Astrocyte (in vitro differentiated cells and primary cell): ENCODE measurements at regions not wholly inside any gene's neighbourhood (a gene's known extent, or its start where the extent isn't known, plus 50 kb on each side); places are given as distances from the start of the nearest gene placed in this dataset.

Experiments used
- EZH2 ChIP-seq: IDR thresholded peaks from 2 replicates; pipeline ENCODE4 v1.6.1; 2012; ENCODE audit warnings: mild to moderate bottlenecking, low read length, inconsistent platforms; ENCODE audit not compliant: insufficient read depth
- TF ChIP-seq, protein P1 (sequence below): IDR thresholded peaks from 2 replicates; pipeline ENCODE4 v1.5.1; 2011; ENCODE audit warnings: low read depth, mild to moderate bottlenecking, inconsistent platforms, low read length, moderate library complexity; ENCODE audit not compliant: insufficient read depth

DNA sequence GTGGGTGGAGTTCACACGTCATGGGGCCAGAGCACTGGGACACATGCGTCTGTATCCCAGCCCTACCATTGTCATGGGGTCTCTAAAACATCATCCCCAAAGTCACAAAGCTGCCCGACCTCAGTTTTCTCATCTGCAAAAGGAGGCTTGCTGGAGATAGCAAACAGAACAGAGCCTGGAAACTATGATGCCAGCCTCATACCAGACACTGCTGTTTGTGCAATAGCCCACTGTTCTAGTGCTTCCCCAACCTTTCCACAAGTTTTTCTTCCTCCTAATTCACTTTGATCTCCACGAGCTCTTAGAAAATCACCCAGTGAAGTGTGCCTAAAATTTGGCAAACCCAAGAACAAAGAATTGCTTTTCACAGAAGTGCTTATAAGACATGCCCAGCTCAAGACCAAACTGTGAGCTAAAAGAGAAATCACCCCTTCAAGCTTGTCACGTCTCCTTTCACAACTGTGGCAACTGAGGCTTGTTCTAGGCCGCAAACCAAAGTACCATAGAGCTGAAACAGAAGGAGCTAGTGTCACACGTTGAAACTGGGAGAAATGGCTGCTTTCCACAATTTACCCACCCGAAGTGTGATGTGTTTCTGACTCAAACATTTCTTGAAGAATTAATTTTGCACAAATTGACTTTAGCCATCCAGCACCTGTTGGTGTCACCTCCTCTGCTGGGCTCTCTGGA is 162.7 kb upstream of the ID2 start:
- TF ChIP-seq, protein P1, sequence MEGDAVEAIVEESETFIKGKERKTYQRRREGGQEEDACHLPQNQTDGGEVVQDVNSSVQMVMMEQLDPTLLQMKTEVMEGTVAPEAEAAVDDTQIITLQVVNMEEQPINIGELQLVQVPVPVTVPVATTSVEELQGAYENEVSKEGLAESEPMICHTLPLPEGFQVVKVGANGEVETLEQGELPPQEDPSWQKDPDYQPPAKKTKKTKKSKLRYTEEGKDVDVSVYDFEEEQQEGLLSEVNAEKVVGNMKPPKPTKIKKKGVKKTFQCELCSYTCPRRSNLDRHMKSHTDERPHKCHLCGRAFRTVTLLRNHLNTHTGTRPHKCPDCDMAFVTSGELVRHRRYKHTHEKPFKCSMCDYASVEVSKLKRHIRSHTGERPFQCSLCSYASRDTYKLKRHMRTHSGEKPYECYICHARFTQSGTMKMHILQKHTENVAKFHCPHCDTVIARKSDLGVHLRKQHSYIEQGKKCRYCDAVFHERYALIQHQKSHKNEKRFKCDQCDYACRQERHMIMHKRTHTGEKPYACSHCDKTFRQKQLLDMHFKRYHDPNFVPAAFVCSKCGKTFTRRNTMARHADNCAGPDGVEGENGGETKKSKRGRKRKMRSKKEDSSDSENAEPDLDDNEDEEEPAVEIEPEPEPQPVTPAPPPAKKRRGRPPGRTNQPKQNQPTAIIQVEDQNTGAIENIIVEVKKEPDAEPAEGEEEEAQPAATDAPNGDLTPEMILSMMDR: no peak
- TF ChIP-seq EZH2: no peak
